Stomach (tissue), 4 donors: ENCODE measurements at regions not wholly inside any gene's neighbourhood (a gene's known extent, or its start where the extent isn't known, plus 50 kb on each side); places are given as distances from the start of the nearest gene placed in this dataset.

Source experiments
- CTCF ChIP-seq, 7 experiments: fragments of 450-650 bp in 4 of 7; fragments of 200-600 bp in 3 of 7; sonication (generic) in 3 of 7; IDR thresholded peaks; one replicate each; pipeline ENCODE4 v1.5.1; 2016 to 2019; ENCODE audit warnings: antibody characterized with exemption in 7 of 7, control low read depth in 2 of 7, mild to moderate bottlenecking in 1 of 7
- EP300 ChIP-seq: sonication (generic); formaldehyde crosslinking; IDR thresholded peaks from one replicate; pipeline ENCODE4 v1.6.1; 2017; ENCODE audit warnings: antibody characterized with exemption
- POLR2A ChIP-seq, 4 donors: fragments of 450-650 bp; IDR thresholded peaks; one replicate each; pipeline ENCODE4 v1.6.1; 2016; ENCODE audit warnings: antibody characterized with exemption in 4 of 4, control low read depth in 2 of 4, mild to moderate bottlenecking in 1 of 4, moderate library complexity in 1 of 4
- POLR2AphosphoS5 ChIP-seq, 3 donors: sonication (generic); formaldehyde crosslinking; IDR thresholded peaks; one replicate each; pipeline ENCODE4 v1.6.1; 2016; ENCODE audit warnings: antibody characterized with exemption in 3 of 3

DNA sequence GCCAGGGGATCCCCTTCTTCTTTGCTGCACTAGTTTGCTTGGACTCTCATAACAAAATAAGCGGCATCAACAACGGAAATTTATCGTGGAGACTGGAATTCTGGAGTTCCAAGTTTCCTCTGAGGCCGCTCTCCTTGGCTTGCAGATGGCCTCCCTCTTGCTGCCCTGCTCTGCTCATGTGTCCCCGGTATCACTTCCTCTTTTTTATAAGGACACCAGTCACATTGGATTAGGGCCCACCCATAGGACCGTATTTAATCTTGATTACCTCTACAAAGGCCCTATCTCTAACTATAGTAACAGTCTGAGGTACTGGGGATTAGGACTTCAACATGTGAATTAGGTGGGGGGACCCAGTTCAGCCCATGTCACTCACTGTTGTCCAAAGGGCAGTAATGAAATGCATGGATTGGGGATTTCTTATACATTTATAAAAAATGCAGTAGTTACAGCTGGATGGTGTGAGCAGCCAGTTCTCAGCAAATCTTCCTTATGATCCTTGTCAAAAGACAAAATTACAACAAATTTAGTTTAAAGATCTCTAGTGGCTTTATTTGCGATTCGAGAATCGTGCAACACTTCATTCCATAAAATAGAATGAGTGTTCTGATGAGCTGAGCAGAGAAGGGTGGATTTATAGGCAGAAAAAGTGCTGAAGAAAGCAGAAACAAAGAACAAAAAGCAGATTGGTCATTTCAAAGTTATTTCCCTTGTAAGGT, 59.3 kb upstream of the AKAP12 start:
- TF ChIP-seq CTCF (IDR thresholded peaks at IDR 0.05) (no peak), POLR2A (IDR thresholded peaks at IDR 0.05) (no peak), EP300 (no peak), POLR2AphosphoS5 (IDR thresholded peaks at IDR 0.05) (no peak)
